ENCODE measurements at regions not wholly inside any gene's neighbourhood (a gene's known extent, or its start where the extent isn't known, plus 50 kb on each side); places are given as distances from the start of the nearest gene placed in this dataset.
A peak's percentile ranks its signal among the peaks of the same experiment; 100 is the strongest.

DNA sequence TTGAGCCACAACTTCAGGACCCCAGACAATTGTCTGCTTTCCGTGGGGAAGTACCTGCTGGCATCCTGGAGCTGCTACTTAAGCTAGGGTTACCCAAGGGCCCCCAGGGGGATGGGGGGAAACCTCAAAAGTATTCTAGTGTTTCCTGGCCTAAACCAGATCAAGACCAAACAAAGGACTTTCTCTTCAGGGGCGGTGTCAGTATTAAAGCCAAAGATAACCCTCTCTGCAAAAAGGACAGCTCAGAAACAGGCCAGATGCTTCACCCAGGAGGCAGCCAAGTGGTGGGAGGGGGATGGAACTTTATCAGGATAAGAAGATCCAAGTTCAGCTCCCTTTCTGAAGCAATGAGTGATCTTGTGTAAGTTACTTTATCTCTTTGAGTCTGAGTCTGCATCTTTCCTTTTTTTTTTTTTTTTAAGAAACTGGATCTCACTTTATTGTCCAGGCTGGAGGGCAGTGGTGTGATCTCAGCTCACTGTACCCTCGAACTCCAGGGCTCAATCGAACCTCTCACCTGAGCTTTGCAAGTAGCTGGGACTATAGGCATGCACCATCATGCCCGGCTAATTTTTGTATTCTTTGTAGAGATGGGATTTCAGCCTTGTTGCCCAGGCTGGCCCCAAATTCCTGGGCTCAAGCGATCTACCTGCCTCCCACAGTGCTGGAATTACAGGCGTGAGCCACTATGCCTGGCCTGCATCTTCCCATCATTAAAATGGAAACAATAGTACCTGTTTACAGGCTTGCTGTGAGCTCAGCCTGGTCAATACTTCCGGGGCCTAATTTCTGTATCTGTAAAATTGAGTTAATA, 151.8 kb upstream of the PTPRM start:
- no peak for DNase-seq (ENCODE audit: low spot score)

GRCh38 chr18:7417727-7418126, 149.4 kb upstream of the PTPRM start:
- no peak for DNase-seq (ENCODE audit: low spot score)

DNA sequence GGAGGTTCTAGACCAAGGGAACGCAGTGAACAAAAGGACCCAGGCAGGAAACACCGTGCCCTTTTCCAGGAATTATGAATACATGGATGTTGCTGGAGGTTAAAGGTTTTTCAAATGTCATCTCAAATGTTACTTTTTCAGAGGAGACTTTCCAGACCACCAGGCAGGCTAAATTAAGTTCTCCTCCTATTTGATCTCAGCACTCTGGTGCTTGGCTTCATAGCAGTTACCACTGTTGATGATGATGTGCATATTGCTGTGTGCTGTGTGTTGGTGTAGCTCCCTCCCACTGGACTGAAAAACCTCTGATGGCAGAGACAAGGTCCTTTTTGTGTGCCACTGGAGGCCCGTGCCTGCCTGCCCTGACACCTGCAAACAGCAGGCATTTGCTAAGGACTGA, 137.3 kb upstream of the PTPRM start:
- DNase-seq (ENCODE audit: low spot score), result no peak

DNA sequence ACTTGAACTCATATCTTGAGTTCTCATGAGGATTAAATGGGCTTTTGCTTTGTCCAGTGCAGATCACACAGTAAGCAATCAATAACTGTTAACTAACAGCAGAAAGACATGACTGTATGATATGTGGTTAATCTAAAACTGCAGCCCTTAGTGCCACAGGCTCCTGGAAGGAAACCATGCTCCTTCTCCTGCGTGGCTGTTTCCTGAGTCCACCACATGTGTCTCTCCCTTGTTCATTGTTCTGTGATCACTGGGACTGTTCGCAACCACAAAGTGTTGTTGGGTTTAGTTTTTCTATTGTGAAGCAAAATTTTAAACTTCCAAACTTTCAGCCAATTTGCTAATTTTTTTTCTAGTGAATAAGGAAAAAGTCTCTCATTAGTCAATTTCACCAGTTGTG, 130.9 kb upstream of the PTPRM start:
- DNase-seq (ENCODE audit: low spot score), result no peak

DNA sequence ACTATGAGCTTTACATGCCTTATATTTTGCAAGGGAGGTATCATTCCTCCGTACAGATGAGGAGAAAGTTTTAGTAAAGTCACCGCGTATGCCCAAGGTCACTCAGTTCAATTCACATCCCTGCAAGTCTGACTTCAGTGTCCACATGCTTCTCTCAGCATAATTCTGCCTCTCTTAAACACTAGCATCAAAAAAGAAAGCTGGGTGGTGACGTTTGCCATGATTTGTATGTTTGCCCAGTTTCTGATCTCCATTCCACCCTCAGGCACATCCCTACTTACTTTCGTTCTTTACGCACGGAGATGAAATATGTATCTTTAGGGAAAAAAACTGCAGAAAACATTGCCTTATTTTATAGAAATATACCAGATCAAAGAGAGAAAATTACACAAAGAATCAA, 129.2 kb upstream of the PTPRM start:
- DNase-seq (ENCODE audit: low spot score), result no peak

GRCh38 chr18:7438646-7439045, 128.5 kb upstream of the PTPRM start:
- no peak for DNase-seq (ENCODE audit: low spot score)

DNA sequence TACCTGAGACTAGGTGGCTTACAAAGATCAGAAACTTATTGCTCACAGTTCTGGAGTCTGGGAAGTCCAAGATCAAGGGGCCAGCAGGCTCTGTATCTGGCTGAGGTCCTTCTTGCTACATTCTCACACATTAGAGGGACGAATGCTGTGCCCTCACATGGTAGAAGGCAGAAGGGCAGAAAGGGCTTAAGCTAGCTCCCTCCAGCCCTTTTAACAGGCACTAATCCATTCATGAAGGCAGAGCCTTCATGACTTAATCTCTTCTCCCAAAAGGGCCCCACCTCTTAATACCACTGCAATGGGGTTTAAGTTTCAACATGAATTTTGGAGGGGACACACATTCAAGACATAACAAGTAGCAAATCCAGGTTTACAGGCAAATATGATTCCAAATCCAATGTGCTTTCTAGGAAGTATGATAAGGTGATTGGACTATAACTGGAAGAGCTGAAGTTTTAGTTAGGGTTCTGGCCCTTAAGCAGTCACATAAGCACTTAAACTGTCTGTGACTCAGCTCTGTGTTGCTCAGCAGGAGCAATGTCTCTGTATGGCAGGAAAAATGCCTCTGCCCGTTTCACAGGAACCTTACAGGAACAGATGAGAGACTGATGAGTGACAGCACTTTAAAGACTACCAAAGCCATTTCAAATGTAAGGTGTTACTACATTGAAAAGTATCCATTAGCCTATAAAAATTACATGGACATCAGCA, 119.6 kb upstream of the PTPRM start:
- DNase-seq (ENCODE audit: low spot score), result no peak

- DNase-seq (ENCODE audit: low spot score), result peak; percentile 3
Observed at GRCh38 chr18:7452331-7452730, 114.8 kb upstream of the PTPRM start.

GRCh38 chr18:7454429-7454828, 112.7 kb upstream of the PTPRM start:
- DNase-seq (ENCODE audit: low spot score), result no peak

DNA sequence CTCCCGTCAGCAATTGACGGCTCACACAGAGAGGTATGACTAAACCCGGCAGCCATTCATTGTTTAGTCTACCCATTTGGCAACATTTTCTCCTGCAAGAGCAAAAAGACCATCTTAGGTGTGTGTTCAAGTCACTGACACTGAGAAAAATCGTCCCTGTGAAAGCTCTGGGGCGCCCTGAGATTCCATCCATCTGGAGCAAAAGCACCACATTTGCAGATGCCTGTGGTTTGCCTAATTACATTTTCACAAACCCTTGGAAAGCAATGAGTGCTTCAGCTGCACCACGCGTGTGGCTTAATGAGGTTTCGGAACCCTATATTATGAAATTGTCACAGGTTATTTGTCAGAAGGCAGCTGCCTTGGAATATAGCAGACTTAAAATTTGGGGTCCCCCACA, 110.7 kb upstream of the PTPRM start:
- DNase-seq (ENCODE audit: low spot score), result no peak

DNA sequence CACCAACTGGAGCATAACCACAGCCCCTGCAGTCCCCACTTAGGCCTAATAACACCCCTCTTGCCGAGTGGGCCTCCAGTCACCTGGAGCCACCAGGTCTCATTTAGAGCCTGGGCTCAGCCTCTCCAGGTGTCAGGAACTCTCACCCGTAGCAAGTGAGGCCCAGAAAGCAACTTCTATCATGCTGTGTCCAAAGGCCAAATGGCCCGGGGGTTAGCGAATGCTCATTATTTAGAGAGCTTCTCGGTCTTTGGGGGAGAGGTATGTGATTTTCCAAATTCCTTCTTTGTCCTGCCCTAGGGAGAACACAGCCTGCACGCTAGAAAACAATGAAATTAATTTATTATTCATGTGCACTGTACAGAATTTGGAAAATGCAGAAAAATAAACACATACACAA, 109.9 kb upstream of the PTPRM start:
- no peak for DNase-seq (ENCODE audit: low spot score)

DNA sequence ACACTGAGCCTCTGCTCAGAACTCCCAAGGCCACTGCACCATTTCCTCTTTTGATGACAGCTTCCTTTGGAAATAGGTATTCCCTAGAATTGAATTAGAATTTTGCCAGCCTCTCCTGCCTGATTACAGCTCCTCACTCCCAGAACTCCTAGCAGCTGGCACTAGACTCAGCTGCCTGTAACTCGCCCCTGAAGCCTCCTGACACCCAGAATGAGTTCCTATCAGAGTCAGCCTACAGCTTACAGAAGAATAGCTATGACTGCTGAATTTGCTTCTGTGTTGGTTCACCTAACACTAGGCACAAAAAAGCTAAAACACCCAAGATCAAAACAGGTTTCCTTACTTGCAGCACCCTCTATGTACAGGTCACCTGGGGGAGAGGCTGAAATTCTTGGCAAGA, 108.2 kb upstream of the PTPRM start:
- DNase-seq (ENCODE audit: low spot score), result no peak

GRCh38 chr18:7459851-7460770, 107.0 kb upstream of the PTPRM start:
- no peak for DNase-seq (ENCODE audit: low spot score)

DNA sequence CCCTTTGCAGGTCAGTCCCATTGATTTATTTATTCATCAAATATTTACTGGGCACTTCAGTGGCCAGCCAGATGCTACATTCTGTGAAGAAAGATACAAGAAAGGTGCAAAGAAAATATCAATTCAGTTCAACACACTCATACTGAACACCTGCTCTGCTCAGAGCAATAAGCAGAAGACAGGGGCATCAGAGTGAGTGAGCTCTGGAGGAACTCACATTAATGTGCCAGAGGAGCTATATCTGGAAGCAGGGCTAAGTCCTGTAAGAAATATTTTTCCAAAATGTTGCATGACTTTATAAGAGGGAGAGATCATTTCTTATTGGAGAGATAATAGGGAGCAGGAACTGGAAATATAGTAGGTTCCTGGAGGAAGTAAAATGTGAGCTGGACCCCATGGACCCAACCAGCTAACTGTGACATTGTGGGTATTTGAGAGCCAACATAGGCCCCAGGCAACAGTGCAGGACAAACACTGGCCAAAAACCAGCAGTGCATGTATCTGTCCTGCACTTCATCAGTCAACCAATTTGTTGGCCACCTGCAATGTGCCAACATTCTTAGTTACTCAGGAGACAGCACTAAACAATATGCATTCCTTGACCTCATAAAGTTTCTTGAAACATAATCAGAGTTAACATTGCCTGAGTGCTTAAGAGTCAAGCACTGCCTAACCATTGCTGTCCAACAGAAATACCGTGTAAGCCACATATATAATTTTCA, 102.7 kb upstream of the PTPRM start:
- DNase-seq (ENCODE audit: low spot score), result no peak

DNA sequence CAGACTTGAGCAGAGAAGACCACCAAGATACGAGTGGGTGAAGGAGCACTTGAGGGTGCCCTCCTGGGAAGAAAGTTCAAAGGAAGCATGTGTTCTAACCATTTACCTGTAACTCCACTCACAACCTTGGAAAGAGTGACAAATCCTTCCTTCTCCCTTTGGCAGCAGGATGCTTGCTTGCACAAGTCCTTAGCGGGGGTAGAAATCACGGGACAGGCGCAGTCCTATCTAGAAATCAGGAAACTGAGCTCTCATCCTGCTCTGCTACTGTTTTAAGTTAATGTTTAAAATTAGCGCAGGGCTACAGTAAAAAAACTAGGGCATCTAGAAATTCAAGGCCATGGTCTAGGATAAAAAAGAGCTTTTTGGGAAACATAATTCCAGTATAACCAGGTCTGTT, 100.9 kb upstream of the PTPRM start:
- DNase-seq (ENCODE audit: low spot score), result no peak

DNA sequence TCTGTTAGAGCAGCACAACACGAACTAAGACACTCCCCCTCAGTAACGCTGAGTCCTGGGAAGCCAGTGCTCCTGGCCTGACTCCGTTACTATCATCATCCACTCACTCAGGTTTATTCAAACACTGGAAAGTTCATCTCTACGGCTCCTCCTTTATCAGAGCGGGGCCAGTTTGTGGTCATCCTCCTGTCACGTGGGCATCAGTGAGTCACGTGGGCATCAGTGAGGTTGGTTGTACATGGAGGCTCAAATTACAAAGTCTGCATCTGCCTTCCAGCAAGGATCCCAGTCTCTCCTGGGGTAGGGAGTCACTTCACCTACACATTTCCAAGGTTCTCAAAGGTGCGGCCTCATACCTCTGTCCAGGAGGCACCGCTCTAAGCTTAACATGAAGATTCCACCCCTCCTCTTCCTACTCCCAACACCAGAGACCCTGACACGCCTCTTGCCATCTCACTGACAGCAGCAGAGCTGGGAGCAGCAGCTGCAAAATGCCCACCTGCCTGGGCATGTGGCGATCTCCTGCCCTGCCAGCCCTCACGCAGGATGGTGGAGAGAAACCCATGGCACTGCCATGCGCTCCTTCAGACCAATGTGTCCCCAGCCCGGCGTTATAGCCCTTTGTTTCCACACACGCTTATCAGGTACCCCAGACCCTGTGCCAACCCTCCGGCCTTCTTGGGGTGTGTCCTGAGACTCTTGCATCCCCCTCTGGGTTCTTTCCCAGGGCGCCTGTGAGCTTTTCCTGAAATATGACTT, 99.2 kb upstream of the PTPRM start:
- no peak for DNase-seq (ENCODE audit: low spot score)

- DNase-seq (ENCODE audit: low spot score), result no peak
Observed at GRCh38 chr18:7470101-7470500, 97.0 kb upstream of the PTPRM start.

DNA sequence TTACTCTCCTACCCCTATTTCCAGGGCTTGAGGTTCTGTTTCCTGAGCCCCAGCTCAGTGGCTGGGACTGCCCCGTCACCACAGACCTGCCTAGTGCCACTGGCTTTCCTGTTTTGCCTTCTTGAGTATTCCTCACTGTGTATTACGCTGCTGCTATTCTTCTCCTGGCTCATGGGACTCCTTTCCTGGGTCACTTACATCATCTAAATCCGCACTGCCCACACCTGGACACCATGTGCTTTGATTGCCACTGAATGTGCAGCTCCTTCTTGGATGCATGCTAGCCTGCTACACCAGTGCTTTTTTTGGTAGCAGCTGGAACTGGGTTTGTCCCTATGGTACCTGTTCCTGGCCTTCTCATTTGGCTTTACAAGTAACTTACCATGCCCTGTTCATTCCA, 96.6 kb upstream of the PTPRM start:
- DNase-seq (ENCODE audit: low spot score), result no peak

- DNase-seq (ENCODE audit: low spot score), result no peak
Observed at GRCh38 chr18:7476386-7476785, 90.7 kb upstream of the PTPRM start.

- DNase-seq (ENCODE audit: low spot score), result no peak
Observed at GRCh38 chr18:7479756-7480155, 87.4 kb upstream of the PTPRM start.

GRCh38 chr18:7480879-7481278, 86.2 kb upstream of the PTPRM start:
- DNase-seq (ENCODE audit: low spot score), result no peak
